ENCODE measurements at regions not wholly inside any gene's neighbourhood (a gene's known extent, or its start where the extent isn't known, plus 50 kb on each side); places are given as distances from the start of the nearest gene placed in this dataset.

GRCh38 chr4:141580523-141580922 is 55.9 kb upstream of the IL15 start:
- no peak for TF ChIP-seq ZNF282 (CRISPR knock-in tag; IDR thresholded peaks at IDR 0.05)
- TF ChIP-seq USF2 (CRISPR knock-in tag; IDR thresholded peaks at IDR 0.05), result no peak
- no peak for TF ChIP-seq RNF2 (IDR thresholded peaks at IDR 0.05)
